WTC11 (cell line): ENCODE measurements at regions not wholly inside any gene's neighbourhood (a gene's known extent, or its start where the extent isn't known, plus 50 kb on each side); places are given as distances from the start of the nearest gene placed in this dataset.

Experiments used
- CTCF ChIP-seq: fragments of 200-600 bp; IDR thresholded peaks from 2 replicates; pipeline ENCODE4 v1.8.0; 2022; ENCODE audit warnings: antibody characterized with exemption
- E2F4 ChIP-seq: sonication (generic); formaldehyde crosslinking; IDR thresholded peaks from 2 replicates; pipeline ENCODE4 v1.8.1; 2022; ENCODE audit warnings: low read depth, mild to moderate bottlenecking, moderate library complexity, missing genetic modification reagents, borderline replicate concordance
- ETV6 ChIP-seq: sonication (generic); formaldehyde crosslinking; IDR thresholded peaks from 2 replicates; pipeline ENCODE4 v1.8.1; 2022; ENCODE audit warnings: mild to moderate bottlenecking, missing genetic modification reagents
- MAX ChIP-seq: sonication (generic); formaldehyde crosslinking; IDR thresholded peaks from 2 replicates; pipeline ENCODE4 v1.8.0; 2022; ENCODE audit warnings: mild to moderate bottlenecking, missing genetic modification reagents
- NFYB ChIP-seq: sonication (generic); formaldehyde crosslinking; conservative IDR thresholded peaks from 2 replicates; pipeline ENCODE4 v1.8.0; 2022; ENCODE audit warnings: low read depth, missing genetic modification reagents
- NR1H2 ChIP-seq: sonication (generic); formaldehyde crosslinking; IDR thresholded peaks from 2 replicates; pipeline ENCODE4 v1.9.0; 2021; ENCODE audit warnings: mild to moderate bottlenecking, moderate library complexity, missing genetic modification reagents
- PREB ChIP-seq: sonication (generic); formaldehyde crosslinking; IDR thresholded peaks from 2 replicates; pipeline ENCODE4 v1.8.1; 2022; ENCODE audit warnings: mild to moderate bottlenecking, missing genetic modification reagents, moderate library complexity, borderline replicate concordance
- ZBTB21 ChIP-seq: sonication (generic); formaldehyde crosslinking; IDR thresholded peaks from 2 replicates; pipeline ENCODE4 v1.8.1; 2023; ENCODE audit warnings: mild to moderate bottlenecking, missing genetic modification reagents, borderline replicate concordance
- ZNF121 ChIP-seq: sonication (generic); formaldehyde crosslinking; IDR thresholded peaks from 2 replicates; pipeline ENCODE4 v1.8.0; 2023; ENCODE audit warnings: missing genetic modification reagents

- no peak for TF ChIP-seq ZNF121 (CRISPR knock-in tag)
- no peak for TF ChIP-seq NR1H2
- no peak for TF ChIP-seq MAX (CRISPR knock-in tag)
- TF ChIP-seq CTCF = no peak
- no peak for TF ChIP-seq NFYB (CRISPR knock-in tag)
- no peak for TF ChIP-seq ZBTB21
- TF ChIP-seq PREB (CRISPR knock-in tag) = no peak
- no peak for TF ChIP-seq E2F4
- no peak for TF ChIP-seq ETV6 (CRISPR knock-in tag)
Measured at GRCh38 chr12:3977621-3978020, 104.4 kb upstream of the PARP11 start.
